Epidermal melanocyte (primary cell): ENCODE measurements at regions not wholly inside any gene's neighbourhood (a gene's known extent, or its start where the extent isn't known, plus 50 kb on each side); places are given as distances from the start of the nearest gene placed in this dataset.

Experiments used
- DNase-seq: peaks from one replicate; pipeline ENCODE4 v3.0.0; 2011; ENCODE audit warnings: low spot score; ENCODE audit not compliant: insufficient read length

DNA sequence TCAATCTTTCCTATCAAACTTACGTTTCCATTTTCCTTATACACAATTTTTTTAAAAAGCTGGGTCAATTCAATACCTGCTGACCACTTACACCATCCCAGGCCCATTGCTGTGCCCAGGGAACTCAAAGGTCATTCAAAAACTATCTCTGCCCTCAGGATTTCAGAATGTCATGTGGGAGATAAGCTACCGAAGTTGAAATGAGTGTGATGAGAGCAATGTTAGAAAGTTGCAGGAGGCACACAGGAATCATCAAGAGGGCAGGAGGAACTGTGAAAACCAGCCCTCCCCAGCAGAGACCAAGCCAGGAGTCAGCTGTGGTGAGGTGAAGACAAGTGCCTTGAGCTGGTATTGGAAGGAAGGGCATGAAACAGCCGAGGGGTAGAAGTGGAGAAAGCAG is 195.9 kb downstream of the HS3ST3A1 start:
- no peak for DNase-seq

DNA sequence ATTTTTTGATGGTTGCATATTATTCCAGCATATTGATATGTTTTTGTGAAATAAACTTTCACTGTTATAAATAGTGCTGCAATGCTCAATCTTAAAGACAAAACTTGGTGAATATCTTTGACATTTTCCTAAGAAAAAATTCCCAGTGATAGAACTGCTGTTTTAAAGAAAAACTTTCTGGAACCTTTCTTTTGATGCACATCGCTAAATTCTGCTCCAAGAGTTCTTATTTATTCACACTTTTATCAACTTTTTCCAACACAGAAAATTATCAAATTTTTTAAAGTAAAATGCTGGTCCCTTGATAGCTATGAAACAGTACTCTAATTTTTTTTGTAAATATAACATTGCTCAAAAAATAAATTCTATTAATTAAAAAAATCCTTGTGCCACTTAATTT is 196.6 kb downstream of the HS3ST3A1 start:
- no peak for DNase-seq

- no peak for DNase-seq
These were observed 197.5 kb downstream of the HS3ST3A1 start for GRCh38 chr17:13403982-13404946.

GRCh38 chr17:13400491-13400890 is 201.2 kb downstream of the HS3ST3A1 start:
- no peak for DNase-seq

DNA sequence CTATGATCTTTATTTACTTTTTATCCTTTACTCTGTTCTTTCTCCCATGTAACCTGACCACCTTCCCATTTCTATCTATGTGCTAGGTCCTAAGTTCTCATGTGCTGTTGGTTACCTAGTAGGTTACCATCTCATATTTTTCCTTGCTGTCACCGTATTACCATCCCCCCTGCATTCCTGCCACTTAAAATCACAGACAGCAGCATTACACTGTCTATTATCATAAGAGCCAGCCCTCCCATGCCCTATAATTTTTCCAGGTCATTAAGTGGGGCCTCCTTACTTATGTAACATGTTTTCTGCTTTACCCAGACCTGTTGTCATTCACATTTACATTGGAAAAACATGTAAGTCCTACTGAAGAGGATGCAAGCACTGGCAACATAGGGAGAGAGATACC is 202.9 kb downstream of the HS3ST3A1 start:
- DNase-seq, result no peak

- DNase-seq, result no peak
These were observed 203.6 kb downstream of the HS3ST3A1 start for GRCh38 chr17:13398091-13398490.

DNA sequence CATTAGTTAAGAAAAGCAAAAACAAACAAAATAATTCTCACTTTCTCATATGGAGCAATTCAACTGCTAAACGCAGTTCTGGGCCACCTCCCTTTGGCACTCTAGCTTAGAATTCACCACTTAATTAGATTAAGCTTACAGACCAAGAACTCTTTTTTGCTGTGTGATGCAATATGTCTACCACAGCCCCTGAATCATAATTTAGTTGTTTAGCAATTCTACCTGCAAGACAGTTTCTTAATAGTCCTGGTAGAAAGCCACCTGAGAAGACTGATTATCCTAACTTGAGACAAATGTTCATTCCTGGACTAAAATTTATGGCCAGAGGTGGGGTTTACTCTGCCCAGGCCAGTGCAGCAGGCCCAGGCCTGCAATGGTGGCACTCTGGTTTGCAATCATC is 205.9 kb downstream of the HS3ST3A1 start:
- no peak for DNase-seq

GRCh38 chr17:13395346-13395745 is 206.4 kb downstream of the HS3ST3A1 start:
- no peak for DNase-seq

- no peak for DNase-seq
These were observed 207.7 kb downstream of the HS3ST3A1 start for GRCh38 chr17:13393841-13394710.

GRCh38 chr17:13387952-13388351 is 213.8 kb downstream of the HS3ST3A1 start:
- DNase-seq, result no peak

DNA sequence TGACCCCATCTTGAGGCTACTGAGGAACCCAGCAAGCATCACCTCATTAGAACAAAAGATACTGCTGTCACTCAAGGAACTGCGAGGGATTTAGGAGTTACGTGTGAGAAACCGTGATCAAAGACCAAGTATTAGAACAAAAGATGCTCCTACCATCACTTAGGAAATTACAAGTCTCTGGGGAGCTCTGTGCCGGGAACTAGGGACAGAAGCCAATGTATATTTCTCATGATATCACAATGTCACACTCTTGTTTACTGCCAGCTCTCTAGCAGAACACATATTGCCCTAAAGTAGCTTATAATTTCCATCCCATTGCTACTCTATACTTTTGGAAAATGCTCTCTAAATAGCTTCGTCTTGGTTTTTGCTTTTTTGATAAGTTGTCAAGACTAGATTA is 214.5 kb downstream of the HS3ST3A1 start:
- no peak for DNase-seq

DNA sequence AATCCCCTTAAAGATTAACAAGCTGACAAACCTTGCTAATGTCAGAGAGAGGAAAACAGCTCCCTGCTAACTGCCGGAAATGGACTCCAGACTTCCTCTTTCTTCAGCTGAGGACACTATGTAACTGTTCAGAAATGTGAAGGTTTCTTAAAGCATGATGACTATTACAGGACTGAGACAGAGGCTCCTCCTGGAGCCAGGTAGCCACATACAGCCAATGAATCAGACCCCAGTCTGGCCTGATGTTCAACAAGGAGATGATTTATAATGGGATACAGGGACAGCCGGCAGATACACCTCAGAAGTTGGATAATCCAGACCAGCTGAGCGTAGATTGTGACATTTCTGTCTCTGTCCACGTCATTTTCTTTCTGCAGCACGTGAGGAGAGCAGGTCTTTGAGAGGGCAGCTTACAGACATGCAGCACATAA is 216.2 kb downstream of the HS3ST3A1 start:
- no peak for DNase-seq

DNA sequence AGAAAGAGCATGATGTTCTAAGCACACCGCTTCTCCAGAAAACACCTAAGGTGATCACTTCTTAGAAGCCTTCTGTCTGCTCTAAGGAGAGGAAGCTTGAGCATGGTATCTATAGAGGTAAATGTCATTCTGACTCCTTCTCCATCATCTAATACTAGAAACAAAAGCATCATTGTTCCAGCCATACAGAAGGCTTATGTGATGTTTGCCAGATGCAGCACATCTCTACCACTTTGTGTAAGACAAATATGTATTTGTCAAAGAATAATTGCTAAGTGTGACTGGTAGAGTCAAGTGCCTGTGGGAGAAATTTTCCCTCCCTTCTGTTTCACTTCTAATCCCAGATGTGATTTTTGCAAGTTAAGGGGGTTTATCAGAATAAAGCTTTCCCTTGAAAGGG is 217.1 kb downstream of the HS3ST3A1 start:
- DNase-seq, result no peak

DNA sequence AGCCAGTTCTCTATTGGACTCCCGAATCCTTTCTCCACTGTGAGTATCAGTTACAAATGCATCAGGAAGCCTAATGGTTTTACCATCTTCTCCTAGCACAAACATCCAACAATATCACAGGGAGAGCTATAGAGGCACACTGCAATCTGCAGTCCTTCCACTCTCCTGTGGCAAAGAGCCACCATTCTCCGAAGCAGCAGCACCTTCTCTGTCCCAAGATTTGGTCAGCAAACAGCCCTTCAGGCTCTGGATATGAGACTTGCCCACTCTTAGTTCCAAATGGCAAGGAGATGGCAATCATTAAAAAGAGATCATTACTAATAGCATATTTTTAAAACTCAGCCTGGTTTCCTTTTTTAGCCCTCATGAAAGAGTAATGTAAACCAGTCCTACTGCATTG is 223.4 kb downstream of the HS3ST3A1 start:
- no peak for DNase-seq

GRCh38 chr17:13374203-13375143 is 227.3 kb downstream of the HS3ST3A1 start:
- no peak for DNase-seq

DNA sequence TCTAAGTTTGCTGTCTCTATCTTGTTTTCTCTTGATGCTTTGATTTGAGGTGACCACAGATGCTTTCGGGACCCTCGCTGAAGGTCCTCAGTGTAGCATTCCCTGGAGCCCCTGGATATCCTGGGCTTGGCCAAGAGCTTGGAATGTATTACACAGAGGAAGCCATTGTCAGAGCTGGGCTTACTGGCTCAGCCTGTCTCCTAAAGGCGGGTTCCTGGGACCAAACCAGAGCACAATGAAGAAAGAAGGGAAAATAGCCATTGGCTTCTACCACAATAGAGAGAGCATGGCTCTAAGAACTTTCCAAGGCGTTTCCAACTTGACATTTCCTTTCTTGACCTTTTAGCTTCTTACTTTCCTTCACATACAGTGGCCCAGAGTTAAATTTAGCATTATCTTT is 229.3 kb downstream of the HS3ST3A1 start:
- no peak for DNase-seq

DNA sequence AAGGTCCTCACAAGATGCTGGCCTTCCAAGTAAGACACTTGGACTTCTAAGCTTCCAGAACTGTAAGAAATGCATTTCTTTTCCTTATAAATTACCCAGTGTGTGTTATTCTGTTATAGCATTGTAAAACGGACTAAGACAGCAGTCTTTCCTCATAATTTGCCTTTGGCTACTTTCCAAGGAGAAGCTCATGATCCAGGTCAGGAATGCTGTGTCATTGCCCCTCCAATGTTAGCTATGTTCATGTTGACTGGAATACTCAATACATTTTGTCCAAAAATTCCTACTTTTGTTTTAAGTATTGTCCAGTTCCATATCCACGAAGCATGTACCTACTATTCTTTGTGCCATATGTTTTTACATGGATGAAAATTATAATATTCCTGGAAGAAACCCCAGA is 234.6 kb downstream of the HS3ST3A1 start:
- no peak for DNase-seq

DNA sequence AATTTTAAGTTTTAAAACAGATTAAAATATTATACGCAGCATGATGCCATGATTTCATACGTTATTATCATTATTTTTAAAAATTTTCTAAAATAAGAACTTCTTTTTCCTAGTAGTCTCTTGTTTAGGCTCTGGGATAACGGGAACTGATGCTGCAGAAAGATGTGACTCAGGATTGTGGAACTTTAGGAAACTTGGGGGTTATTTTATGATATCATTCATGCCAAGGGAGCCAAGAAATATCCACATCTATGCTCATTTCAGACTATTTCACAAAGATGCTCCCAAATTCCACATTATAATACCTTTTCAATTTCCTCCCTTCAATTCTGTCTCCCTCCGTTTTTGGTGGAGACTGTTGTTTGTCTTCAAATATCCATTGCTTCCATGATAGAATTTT is 236.4 kb downstream of the HS3ST3A1 start:
- no peak for DNase-seq

- no peak for DNase-seq
These were observed 238.0 kb downstream of the HS3ST3A1 start for GRCh38 chr17:13363771-13364170.

DNA sequence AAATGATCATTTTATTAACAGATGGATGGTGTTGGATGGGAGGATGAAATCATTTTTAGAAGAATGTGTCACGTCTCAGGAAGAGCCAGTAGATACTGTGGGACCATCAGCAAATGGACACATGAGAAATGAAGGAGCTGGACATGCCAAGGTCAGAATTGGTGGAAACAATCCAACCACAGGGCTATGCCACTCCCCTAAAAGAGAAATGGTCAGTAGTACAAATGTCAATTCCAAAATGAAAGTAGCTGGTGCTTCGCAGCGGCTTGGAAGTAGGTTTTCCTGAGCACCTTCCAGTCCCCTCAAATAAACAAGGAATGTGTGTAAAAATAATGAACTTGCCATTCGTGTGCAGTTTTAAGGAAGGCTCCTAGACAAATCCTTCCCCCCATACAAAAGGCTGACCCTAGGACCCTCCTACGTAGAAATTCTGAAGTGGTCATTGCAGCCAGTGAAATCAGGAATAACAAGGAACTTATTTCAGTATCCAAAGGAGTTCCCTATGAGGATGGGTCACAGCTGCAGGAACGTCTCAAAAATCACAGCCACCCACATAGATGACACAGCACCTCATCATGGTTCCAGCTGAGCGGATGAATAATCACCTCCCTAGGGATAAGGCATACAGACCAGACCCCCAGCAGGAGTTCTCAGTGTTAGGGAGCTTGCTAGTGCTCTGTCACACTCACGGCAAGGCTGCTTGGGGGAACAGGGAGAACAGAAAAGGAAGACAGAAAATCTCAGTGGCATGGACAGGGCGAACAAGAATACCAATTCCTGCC is 239.2 kb downstream of the HS3ST3A1 start:
- no peak for DNase-seq
